IPS-18a (cell line): ENCODE measurements at regions not wholly inside any gene's neighbourhood (a gene's known extent, or its start where the extent isn't known, plus 50 kb on each side); places are given as distances from the start of the nearest gene placed in this dataset.

Source experiments
- H3K27ac ChIP-seq: one replicate; pipeline ENCODE4 v1.5.1; 2013; ENCODE audit warnings: low read length
- H3K27me3 ChIP-seq: one replicate; pipeline ENCODE4 v1.6.1; 2013; ENCODE audit warnings: mild to moderate bottlenecking, low read length; ENCODE audit not compliant: control insufficient read depth, insufficient read depth
- H3K36me3 ChIP-seq: one replicate; pipeline ENCODE4 v1.6.1; 2013; ENCODE audit warnings: low read depth, low read length; ENCODE audit not compliant: control insufficient read depth
- H3K4me1 ChIP-seq: one replicate; pipeline ENCODE4 v1.6.1; 2013; ENCODE audit warnings: low read depth, low read length; ENCODE audit not compliant: control insufficient read depth
- H3K4me3 ChIP-seq: one replicate; pipeline ENCODE4 v1.5.1; 2013; ENCODE audit warnings: low read length
- H3K9ac ChIP-seq: one replicate; pipeline ENCODE4 v1.6.1; 2013; ENCODE audit warnings: mild to moderate bottlenecking, low read length, moderate library complexity
- H3K9me3 ChIP-seq: one replicate; pipeline ENCODE4 v1.6.1; 2013; ENCODE audit warnings: low read depth, low read length; ENCODE audit not compliant: control insufficient read depth

DNA sequence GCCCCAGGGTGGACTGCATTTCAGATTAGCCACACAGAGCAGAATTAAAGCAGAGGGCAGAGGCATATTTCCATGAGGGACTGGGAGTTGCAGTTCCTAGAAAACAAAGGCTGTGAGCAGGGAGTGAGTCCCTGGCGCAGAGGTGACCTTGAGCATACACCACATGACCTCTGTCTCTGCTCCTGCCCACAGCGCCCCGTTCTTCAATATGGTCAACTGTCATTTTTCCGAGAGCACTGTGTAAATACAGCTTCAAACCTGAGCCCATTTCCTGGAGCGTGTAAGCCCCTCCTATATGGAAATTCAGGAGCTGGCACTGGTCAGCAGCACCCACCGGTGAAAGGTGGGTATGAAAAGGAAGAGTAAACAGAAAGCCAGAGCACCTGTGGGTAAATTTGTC lies 192.2 kb upstream of the PELI2 start:
- no peak overlapping the region for H3K27ac ChIP-seq
- no peak overlapping the region for H3K4me3 ChIP-seq
- H3K27me3 ChIP-seq, result no peaks in the 10 kb centered on the region
- no peak overlapping the region for H3K9ac ChIP-seq
- no peaks in the 10 kb centered on the region for H3K36me3 ChIP-seq
- no peaks in the 10 kb centered on the region for H3K9me3 ChIP-seq
- H3K4me1 ChIP-seq, result no peaks in the 10 kb centered on the region

DNA sequence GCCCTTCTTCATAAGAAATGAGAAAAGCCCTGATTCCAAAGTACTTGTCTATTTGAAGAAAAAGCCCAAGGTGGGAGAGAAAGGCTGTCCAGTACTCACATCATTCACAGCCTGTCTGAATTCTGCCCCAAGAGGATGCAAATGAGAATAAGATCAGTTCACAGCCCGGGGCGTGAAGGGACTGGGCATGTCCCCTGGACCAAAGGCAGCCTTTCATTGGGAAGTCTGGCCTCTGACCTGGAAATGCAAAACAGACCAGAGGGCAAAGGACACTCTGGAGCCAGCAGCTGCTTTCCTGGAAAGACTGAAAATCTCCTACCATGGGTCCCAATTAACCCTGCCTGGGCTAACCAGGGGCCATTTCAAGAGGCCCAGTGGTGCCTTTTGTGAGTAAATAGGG lies 191.2 kb upstream of the PELI2 start:
- Histone ChIP-seq H3K9me3 (no peaks in the 10 kb centered on the region), H3K9ac (no peak overlapping the region), H3K36me3 (no peaks in the 10 kb centered on the region), H3K4me1 (no peaks in the 10 kb centered on the region), H3K4me3 (no peak overlapping the region), H3K27me3 (no peaks in the 10 kb centered on the region), H3K27ac (no peak overlapping the region)

DNA sequence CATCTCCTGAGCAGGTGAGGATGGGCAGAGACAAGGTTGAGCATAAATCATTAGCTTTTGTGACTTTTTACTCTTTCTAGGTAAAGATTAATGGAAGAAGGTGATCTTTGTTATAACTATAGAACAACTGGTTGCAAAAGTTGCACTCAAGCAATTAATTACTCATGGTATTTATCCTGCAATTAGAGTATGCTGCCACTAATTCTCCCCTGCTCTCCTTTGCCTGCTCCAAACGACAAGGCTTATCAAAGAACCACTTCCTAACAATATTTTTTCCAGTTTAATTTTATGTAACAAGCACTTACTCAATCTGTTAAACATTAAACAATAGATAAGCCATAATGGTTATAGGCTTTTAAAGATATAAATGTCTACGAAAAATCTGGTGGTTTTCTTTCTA lies 189.9 kb upstream of the PELI2 start:
- Histone ChIP-seq H3K27me3 (no peaks in the 10 kb centered on the region), H3K27ac (no peak overlapping the region), H3K9me3 (no peaks in the 10 kb centered on the region), H3K36me3 (no peaks in the 10 kb centered on the region), H3K4me3 (no peak overlapping the region), H3K9ac (no peak overlapping the region), H3K4me1 (no peaks in the 10 kb centered on the region)

DNA sequence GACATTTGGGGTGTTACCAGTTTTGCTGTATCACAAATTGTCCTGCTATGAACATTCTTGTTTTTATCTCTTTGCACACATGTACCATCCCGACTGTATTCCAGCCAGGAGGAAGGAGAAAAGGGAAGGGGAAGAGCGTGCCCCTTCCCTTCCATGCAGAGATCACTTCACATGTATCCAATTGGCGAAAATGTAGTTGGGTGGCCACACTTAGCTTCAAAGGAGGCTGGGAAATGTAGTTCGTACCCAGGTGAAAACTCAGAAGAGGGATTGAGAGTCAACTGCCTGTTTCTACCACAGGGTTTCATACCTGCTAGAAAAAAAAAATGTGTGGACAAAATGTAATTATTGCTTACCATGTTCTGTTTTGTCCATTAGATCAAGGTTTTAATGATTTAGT lies 189.1 kb upstream of the PELI2 start:
- no peak overlapping the region for H3K9ac ChIP-seq
- H3K4me3 ChIP-seq, result peak overlapping the region; percentile 17
- no peaks in the 10 kb centered on the region for H3K9me3 ChIP-seq

DNA sequence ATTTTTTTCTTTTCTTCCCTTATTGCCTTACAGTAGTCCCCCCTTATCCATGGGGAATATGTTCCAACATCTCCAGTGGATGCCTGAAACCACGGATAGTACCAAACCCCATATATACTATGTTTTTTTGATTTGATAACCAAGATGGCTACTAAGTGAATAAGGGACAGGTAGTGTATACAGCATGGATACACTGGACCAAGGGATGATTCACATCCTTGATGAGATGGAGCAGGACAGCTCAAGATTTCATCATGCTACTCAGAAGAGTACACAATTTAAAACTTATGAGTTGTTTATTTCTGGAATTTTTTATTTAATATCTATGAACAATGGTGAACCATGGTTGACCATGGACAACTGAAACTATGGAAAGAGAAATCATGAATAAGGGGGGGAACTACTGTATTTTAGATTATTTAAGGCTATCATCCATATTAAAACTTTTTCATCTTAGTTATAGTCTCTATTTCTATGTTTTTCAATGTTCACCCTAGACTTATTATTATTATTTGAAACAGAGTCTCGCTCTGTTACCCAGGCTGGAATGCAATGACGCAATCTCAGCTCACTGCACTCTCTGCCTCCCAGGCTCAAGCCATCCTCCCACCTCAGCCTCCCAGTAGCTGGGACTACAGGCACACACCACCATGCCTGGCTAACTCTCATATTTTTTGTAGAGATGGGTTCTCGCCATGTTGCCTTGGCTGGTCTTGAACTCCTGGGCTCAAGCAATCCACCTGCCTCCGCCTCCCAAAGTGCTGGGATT lies 188.0 kb upstream of the PELI2 start:
- Histone ChIP-seq H3K9ac (no peak overlapping the region), H3K4me3 (no peak overlapping the region), H3K4me1 (no peaks in the 10 kb centered on the region), H3K9me3 (no peaks in the 10 kb centered on the region), H3K36me3 (no peaks in the 10 kb centered on the region), H3K27ac (no peak overlapping the region), H3K27me3 (no peaks in the 10 kb centered on the region)

More for the DNA sequence above, 189.1 kb upstream of the PELI2 start:
- Histone ChIP-seq H3K27me3 (no peaks in the 10 kb centered on the region), H3K4me1 (no peaks in the 10 kb centered on the region), H3K27ac (no peak overlapping the region), H3K36me3 (no peaks in the 10 kb centered on the region)

DNA sequence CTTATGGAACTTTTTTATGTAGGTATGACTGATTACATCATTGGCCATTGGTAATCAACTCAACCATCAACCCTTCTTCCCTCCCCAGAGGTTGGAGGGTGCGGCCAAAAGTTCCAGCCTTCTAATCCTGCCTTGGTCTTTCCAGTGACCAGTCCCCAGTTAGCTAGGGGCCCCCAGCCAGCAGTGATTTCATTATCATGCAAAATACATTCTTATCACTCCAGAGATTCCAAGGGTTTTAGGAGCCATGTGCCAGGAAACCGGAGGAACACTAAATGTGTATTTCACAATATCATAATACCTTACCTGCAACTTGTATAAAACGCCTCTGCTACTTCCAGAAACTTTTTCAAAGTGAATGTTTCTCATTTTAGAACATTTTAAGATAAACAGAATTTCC lies 181.5 kb upstream of the PELI2 start:
- H3K9ac ChIP-seq, result no peak overlapping the region

DNA sequence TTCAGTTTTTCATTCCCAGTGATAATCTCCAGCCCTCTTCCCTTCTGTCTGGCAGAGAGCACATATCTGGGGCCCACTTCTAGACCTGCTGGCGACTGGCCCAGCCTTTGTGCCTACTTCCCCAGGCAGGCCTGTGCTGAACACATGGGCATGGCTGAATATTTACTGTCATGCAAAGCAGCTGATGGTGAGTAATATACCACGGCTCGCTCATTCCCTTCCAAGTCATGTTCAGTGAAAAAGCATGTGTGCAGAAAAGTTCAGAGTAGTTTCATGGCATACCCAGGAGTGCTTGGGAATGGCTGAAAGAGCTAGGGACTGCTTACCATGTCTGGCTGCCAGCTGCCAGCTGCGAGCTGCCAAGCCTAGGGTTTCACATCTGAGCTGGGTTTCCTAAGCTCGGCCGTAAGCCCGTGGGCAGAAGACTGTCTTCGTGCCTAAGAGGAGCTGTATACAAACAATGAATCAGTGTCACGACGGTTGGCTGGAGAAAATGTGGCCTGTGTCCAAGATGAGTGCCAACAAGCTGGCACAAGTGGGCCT lies 179.9 kb upstream of the PELI2 start:
- Histone ChIP-seq H3K27ac (no peak overlapping the region), H3K27me3 (no peaks in the 10 kb centered on the region), H3K4me3 (no peak overlapping the region), H3K4me1 (peaks cover 8% of the 10 kb centered on the region), H3K9me3 (no peaks in the 10 kb centered on the region), H3K9ac (no peak overlapping the region), H3K36me3 (no peaks in the 10 kb centered on the region)

More for the DNA sequence above, 181.5 kb upstream of the PELI2 start:
- H3K27ac ChIP-seq, result no peak overlapping the region
- peaks cover 8% of the 10 kb centered on the region for H3K4me1 ChIP-seq
- no peak overlapping the region for H3K4me3 ChIP-seq
- no peaks in the 10 kb centered on the region for H3K27me3 ChIP-seq
- H3K9me3 ChIP-seq, result no peaks in the 10 kb centered on the region
- no peaks in the 10 kb centered on the region for H3K36me3 ChIP-seq

DNA sequence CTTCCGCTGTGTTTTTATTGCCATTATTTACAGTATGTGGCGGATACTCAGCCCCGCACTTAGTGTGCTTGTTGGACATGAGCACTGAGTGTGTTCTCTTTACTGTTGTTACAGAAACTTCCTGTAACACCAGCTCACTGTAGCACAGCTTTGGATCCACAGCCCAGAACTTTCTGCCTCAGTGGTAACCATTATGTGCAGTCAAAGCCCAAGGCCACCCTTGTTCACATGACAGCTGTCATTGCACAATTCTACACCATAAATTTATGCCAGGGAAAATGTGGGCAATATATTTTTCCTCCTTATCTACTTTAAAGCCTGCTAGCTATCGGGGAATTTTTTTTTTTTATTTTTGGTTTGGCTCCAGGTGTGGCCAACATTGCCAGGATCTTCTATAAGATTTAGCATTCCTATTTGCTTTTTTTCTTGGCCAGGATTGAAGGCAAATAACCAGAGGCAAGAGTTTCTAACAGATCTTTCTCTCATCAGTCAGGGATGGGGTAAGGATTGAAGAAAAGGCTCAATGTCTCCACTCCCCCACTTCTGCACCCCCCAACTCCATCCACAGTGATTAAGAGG lies 176.0 kb upstream of the PELI2 start:
- peaks cover 6% of the 10 kb centered on the region for H3K4me1 ChIP-seq
- no peak overlapping the region for H3K27ac ChIP-seq
- H3K9ac ChIP-seq, result no peak overlapping the region
- H3K9me3 ChIP-seq, result no peaks in the 10 kb centered on the region
- no peaks in the 10 kb centered on the region for H3K36me3 ChIP-seq
- H3K4me3 ChIP-seq, result no peak overlapping the region
- no peaks in the 10 kb centered on the region for H3K27me3 ChIP-seq

DNA sequence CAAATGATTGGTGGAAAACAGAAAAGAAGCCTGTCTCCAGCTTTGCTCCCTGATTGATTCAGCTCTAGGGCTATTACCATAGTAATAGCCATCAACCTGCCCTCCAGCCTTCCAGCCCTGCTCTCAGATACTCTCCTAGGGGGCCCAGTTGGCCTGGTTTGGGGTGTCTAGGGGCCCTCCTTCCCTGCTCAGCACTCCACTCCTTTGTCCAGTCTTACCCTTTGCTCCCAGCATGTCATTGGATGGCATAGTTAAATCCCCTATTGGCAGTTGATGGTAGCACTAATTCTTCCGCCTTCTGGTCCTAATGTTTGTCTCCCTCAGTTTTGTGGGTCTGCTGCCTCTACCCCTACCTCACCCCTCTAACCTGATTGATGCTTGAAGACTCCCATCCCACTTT lies 175.4 kb upstream of the PELI2 start:
- Histone ChIP-seq H3K9me3 (no peaks in the 10 kb centered on the region), H3K4me1 (no peaks in the 10 kb centered on the region), H3K9ac (no peak overlapping the region), H3K27ac (no peak overlapping the region), H3K36me3 (no peaks in the 10 kb centered on the region), H3K4me3 (no peak overlapping the region), H3K27me3 (no peaks in the 10 kb centered on the region)

DNA sequence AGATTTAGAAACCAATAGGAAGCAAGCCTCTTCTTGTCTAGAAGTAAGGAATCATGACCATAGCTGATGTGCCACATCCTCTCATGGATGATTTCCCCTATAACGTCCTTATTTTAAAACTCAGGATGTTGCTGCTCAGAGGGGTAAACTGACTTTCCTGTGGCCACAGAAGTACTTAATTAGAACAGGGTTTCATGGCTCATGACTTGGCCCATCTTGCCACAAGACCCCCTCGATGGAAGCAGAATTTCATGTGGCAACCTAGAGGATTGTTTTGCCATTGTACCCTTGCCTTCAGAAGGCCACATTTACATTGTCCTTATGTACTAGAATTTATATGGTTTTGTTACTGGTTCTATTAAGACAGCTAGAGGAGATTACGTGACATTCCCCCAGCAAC lies 173.5 kb upstream of the PELI2 start:
- Histone ChIP-seq H3K27ac (no peak overlapping the region), H3K36me3 (no peaks in the 10 kb centered on the region), H3K4me1 (no peaks in the 10 kb centered on the region), H3K9ac (no peak overlapping the region), H3K27me3 (no peaks in the 10 kb centered on the region), H3K4me3 (no peak overlapping the region), H3K9me3 (no peaks in the 10 kb centered on the region)

DNA sequence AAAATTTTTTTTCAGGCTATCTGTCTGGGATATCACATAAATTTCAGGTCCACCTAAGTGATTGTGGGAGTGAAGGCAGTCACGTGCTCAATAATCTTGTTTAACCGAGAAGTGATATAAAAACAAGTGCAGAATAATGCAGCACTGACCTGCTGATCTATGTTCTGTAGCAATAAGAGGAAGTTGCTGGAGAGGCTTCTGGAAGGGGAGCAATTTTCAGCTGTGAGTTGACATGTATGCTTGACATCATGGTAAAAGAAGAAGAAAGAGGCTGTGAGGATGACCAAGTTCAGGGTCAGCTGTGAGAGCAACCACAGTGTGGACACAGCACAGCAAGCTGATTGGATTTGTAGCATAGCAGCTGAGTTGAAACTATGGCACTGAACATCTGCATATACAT lies 172.0 kb upstream of the PELI2 start:
- Histone ChIP-seq H3K4me1 (no peaks in the 10 kb centered on the region), H3K9me3 (no peaks in the 10 kb centered on the region), H3K4me3 (no peak overlapping the region), H3K36me3 (no peaks in the 10 kb centered on the region), H3K27me3 (no peaks in the 10 kb centered on the region), H3K9ac (no peak overlapping the region), H3K27ac (no peak overlapping the region)

DNA sequence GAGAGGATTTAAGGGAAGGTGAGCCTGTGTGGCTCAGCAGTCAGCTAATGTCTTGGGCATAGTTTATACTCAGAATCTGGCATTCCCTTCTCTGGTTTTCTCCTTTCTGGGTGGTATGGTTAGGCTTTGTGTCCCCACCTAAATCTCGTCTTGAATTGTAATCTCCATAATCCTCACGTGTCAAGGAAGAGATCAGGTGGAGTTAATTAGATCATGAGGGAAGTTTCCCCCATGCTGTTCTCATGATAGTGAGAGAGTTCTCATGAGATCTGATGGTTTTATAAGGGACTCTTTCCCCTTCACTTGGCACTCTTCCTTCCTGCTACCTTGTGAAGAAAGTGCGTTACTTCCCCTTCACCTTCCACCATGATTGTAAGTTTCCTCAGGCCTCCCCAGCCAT lies 169.8 kb upstream of the PELI2 start:
- H3K27ac ChIP-seq, result no peak overlapping the region
- no peak overlapping the region for H3K9ac ChIP-seq
- H3K9me3 ChIP-seq, result no peaks in the 10 kb centered on the region
- no peaks in the 10 kb centered on the region for H3K4me1 ChIP-seq
- no peaks in the 10 kb centered on the region for H3K36me3 ChIP-seq
- H3K27me3 ChIP-seq, result no peaks in the 10 kb centered on the region
- H3K4me3 ChIP-seq, result no peak overlapping the region
